CD4-positive, CD25-positive, alpha-beta regulatory T cell (primary cell): ENCODE measurements at regions not wholly inside any gene's neighbourhood (a gene's known extent, or its start where the extent isn't known, plus 50 kb on each side); places are given as distances from the start of the nearest gene placed in this dataset.

Experiments used
- ATAC-seq, 2 donors: fragments of 150-1000 bp; cut with Tn5 transposase; one replicate each; pipeline ENCODE4 v1.10.0; 2021; ENCODE audit warnings: low read depth in 2 of 2, moderate number of reproducible peaks in 2 of 2, moderate library complexity in 1 of 2
- DNase-seq, 3 donors: peaks; one replicate each; pipeline versions ENCODE4 v3.0.0 to v3.0.0-alpha.2; 2012 to 2022; ENCODE audit warnings: mixed read lengths in 1 of 3
- H3K27ac ChIP-seq: one replicate; pipeline ENCODE4 v1.7.0; 2013; ENCODE audit warnings: mild to moderate bottlenecking, low read length; ENCODE audit not compliant: insufficient read depth, poor library complexity, severe bottlenecking
- H3K27me3 ChIP-seq: one replicate; pipeline ENCODE4 v1.7.0; 2013; ENCODE audit warnings: low read length; ENCODE audit not compliant: control insufficient read depth, insufficient read depth
- H3K36me3 ChIP-seq: one replicate; pipeline ENCODE4 v1.7.0; 2013; ENCODE audit warnings: mild to moderate bottlenecking, low read length, moderate library complexity; ENCODE audit not compliant: control insufficient read depth, insufficient read depth
- H3K4me1 ChIP-seq: 2 replicates; pipeline ENCODE4 v1.7.0; 2013; ENCODE audit warnings: mild to moderate bottlenecking, low read length; ENCODE audit not compliant: insufficient read depth, control insufficient read depth, poor library complexity, severe bottlenecking
- H3K4me3 ChIP-seq: one replicate; pipeline ENCODE4 v1.7.0; 2013; ENCODE audit warnings: low read depth, mild to moderate bottlenecking, low read length, moderate library complexity
- H3K9me3 ChIP-seq, 2 experiments: 1 replicate in 1 of 2; 2 replicates in 1 of 2; pipeline ENCODE4 v1.7.0; 2013; ENCODE audit warnings: low read length in 2 of 2, mild to moderate bottlenecking in 1 of 2, moderate library complexity in 1 of 2; ENCODE audit not compliant: control insufficient read depth in 2 of 2
- H3K27ac Mint-ChIP-seq, 3 donors: one replicate each; pipeline ENCODE4 v1.8.0; 2020 to 2022; ENCODE audit warnings: mild to moderate bottlenecking in 3 of 3, mixed read lengths in 3 of 3, moderate library complexity in 2 of 3
- H3K27me3 Mint-ChIP-seq: one replicate; pipeline ENCODE4 v1.8.0; 2022; ENCODE audit warnings: mild to moderate bottlenecking, mixed read lengths
- H3K36me3 Mint-ChIP-seq: one replicate; pipeline ENCODE4 v1.8.0; 2020; ENCODE audit warnings: mixed read lengths
- H3K4me1 Mint-ChIP-seq, 4 donors: one replicate each; pipeline ENCODE4 v1.8.0; 2020 to 2022; ENCODE audit warnings: mixed read lengths in 4 of 4, mild to moderate bottlenecking in 1 of 4
- H3K4me3 Mint-ChIP-seq, 4 donors: one replicate each; pipeline ENCODE4 v1.8.0; 2020 to 2022; ENCODE audit warnings: mild to moderate bottlenecking in 4 of 4, mixed read lengths in 4 of 4, moderate library complexity in 3 of 4
- H3K9me3 Mint-ChIP-seq, 7 donors: one replicate each; pipeline ENCODE4 v1.8.0; 2020 to 2022; ENCODE audit warnings: mixed read lengths in 7 of 7, mild to moderate bottlenecking in 3 of 7, moderate library complexity in 2 of 7

DNA sequence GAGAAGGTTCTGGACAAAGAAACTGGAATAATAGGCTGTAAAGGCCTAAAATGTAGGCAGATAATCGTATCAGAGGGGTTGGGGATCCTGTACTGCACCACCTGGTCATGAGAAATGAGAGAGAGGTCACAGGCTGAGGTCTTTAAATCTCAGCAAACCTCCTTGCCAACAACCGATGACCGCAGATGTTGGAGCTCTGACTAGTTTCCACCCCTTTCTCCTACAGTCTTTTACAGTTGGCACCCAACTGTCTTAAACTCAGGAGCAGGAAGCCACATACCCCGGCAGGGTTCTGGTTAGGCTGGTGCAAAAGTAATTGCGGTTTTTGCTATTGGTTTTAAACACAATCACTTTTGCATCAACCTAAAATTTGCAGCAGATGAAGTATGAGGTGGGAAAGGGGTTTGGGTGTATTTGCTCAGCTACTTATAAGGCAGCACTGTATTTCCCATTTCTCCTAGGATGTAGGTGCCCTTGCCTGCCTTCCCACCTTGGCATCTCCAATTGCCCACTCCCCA, 261.8 kb upstream of the MYOCD start:
- Histone ChIP-seq H3K4me1 (no peaks in the 10 kb centered on the region), H3K27ac (no peak overlapping the region), H3K36me3 (no peaks in the 10 kb centered on the region), H3K27me3 (no peaks in the 10 kb centered on the region), H3K9me3 (no peaks in the 10 kb centered on the region), H3K4me3 (no peak overlapping the region)
- no peaks in the 10 kb centered on the region for H3K36me3 Mint-ChIP-seq
- H3K27ac Mint-ChIP-seq = no peak overlapping the region
- no peak for DNase-seq
- no peaks in the 10 kb centered on the region for H3K27me3 Mint-ChIP-seq
- H3K4me3 Mint-ChIP-seq = no peak overlapping the region
- ATAC-seq = no peak
- H3K9me3 Mint-ChIP-seq = peaks cover 0 to 3% (median under 1%) of the 10 kb centered on the region in 7 donors
- no peaks in the 10 kb centered on the region for H3K4me1 Mint-ChIP-seq

DNA sequence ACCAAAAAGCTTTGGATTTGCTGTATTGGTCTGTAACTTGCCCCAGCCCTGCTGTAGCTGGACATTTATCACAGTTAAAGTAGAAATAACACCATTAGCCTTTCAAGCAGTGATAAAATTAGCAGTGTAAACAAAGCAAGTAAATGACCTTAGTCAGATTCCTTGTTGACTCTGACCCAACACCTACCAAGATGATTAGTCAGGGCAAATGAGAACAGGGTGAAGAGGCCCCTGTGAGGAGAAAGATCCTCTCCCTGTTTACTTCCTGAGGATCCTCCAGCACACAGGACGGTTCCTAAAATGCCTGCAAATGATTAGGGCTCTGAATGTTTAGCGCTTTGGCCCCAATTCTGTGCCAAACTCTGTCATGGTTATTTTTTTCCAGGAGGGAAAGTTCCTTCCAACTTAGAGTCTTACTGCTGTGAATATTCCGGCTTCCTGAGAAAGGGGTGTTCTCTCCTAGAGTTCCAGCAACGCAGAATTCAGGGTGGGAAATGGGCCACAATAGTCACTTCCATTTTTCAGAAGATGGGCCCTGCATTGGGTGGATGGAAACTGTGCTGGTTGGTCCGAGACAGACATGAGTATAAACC, 259.0 kb upstream of the MYOCD start:
- ATAC-seq (no peak), DNase-seq (no peak)
- no peak overlapping the region for H3K27ac Mint-ChIP-seq
- no peaks in the 10 kb centered on the region for H3K36me3 ChIP-seq
- no peaks in the 10 kb centered on the region for H3K36me3 Mint-ChIP-seq
- no peaks in the 10 kb centered on the region for H3K4me1 ChIP-seq
- no peaks in the 10 kb centered on the region for H3K27me3 ChIP-seq
- H3K9me3 ChIP-seq = no peaks in the 10 kb centered on the region
- H3K4me3 ChIP-seq = no peak overlapping the region
- H3K4me3 Mint-ChIP-seq = no peak overlapping the region
- peaks cover 0 to 12% (median 2%) of the 10 kb centered on the region in 7 donors for H3K9me3 Mint-ChIP-seq
- H3K27ac ChIP-seq = no peak overlapping the region
- H3K4me1 Mint-ChIP-seq = no peaks in the 10 kb centered on the region
- no peaks in the 10 kb centered on the region for H3K27me3 Mint-ChIP-seq

DNA sequence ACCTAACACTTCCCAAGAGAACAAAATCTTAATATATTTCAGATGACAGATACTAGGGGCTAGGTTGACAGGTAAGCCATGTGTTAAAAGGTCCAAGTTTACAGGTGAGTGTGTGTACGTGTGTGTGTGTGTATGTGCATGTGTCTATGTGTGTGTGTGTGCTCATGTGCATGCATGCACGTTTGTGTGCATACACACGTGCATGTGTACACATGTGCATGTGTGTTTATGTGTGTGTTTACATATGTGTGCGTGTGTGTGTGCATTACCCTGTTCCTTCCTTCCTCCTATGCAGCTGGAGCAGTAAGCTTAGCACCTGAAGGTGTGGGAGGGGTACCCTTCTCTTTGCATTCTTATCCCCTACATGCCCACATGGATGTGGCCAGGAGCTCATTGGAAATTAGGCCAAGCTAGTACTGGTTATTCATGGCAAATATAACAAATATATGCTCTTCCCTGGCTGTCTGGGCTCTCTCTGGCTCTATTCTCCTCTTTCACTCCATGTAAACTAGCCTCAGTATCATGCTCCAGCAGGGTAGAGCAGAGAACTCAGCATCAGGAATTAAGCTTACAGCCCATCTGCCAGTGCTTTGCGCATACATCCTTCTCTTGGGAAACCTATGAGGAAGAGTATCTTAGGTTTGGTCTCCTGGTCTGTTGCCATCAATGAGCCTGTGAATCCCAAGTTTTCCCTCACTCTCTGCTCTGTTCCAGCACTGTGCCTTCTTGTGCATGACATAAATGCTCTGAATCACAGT, 258.0 kb upstream of the MYOCD start:
- no peak overlapping the region for H3K4me3 ChIP-seq
- H3K36me3 Mint-ChIP-seq = no peaks in the 10 kb centered on the region
- H3K27me3 Mint-ChIP-seq = no peaks in the 10 kb centered on the region
- no peak overlapping the region for H3K27ac ChIP-seq
- no peaks in the 10 kb centered on the region for H3K4me1 Mint-ChIP-seq
- ATAC-seq = no peak
- no peaks in the 10 kb centered on the region for H3K27me3 ChIP-seq
- no peak for DNase-seq
- no peak overlapping the region for H3K27ac Mint-ChIP-seq
- H3K9me3 ChIP-seq = no peaks in the 10 kb centered on the region
- H3K4me3 Mint-ChIP-seq = no peak overlapping the region
- H3K36me3 ChIP-seq = no peaks in the 10 kb centered on the region
- no peaks in the 10 kb centered on the region for H3K4me1 ChIP-seq
- H3K9me3 Mint-ChIP-seq = peaks cover 0 to 12% (median 3%) of the 10 kb centered on the region in 7 donors

DNA sequence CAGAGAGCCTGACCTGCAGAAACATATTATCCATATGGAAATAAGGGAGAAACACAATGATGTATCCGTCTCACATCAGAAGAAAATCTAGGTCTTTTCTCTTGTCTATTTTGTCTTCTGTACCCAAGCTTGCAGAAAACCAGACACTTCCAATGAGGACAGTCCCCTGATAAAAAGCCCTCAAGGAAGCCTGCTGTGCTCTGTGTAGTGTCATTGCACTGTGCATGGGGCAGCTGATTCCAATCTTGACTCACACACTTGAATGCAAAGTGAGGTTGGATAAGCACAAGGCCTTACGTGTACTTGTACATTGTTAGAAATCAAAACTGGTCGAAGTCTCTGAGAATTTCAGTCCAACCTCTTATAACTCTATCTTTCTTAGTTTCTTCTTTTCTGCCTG, 256.6 kb upstream of the MYOCD start:
- Histone ChIP-seq H3K4me3 (no peak overlapping the region), H3K9me3 (no peaks in the 10 kb centered on the region), H3K27ac (no peak overlapping the region), H3K36me3 (no peaks in the 10 kb centered on the region), H3K4me1 (no peaks in the 10 kb centered on the region), H3K27me3 (no peaks in the 10 kb centered on the region)
- peaks cover 0 to 14% (median 3%) of the 10 kb centered on the region in 7 donors for H3K9me3 Mint-ChIP-seq
- no peak for ATAC-seq
- no peak overlapping the region for H3K4me3 Mint-ChIP-seq
- DNase-seq = no peak
- H3K36me3 Mint-ChIP-seq = no peaks in the 10 kb centered on the region
- H3K27ac Mint-ChIP-seq = no peak overlapping the region
- H3K4me1 Mint-ChIP-seq = no peaks in the 10 kb centered on the region
- no peaks in the 10 kb centered on the region for H3K27me3 Mint-ChIP-seq

DNA sequence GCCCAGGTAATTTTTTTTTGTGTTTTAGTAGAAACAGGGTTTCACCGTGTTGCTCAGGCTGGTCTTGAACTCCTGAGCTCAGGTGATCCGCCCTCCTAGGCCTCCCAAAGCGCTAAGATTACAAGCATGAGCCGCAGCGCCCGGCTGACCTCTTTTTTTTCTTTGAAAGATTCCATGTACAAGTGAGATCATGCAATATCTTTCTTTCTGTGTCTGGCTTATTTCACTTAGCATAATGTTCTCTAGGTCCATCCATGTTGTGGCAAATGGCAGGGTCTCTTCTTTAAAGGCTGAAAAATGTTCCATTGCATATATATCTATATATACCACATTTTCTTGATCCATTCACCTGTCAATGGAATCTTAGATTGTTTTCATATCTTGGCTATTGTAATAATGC, 255.0 kb upstream of the MYOCD start:
- Histone ChIP-seq H3K36me3 (no peaks in the 10 kb centered on the region), H3K27ac (no peak overlapping the region), H3K9me3 (no peaks in the 10 kb centered on the region), H3K27me3 (no peaks in the 10 kb centered on the region), H3K4me1 (no peaks in the 10 kb centered on the region), H3K4me3 (no peak overlapping the region)
- Mint-ChIP-seq H3K27me3 (no peaks in the 10 kb centered on the region), H3K9me3 (peaks cover 1 to 18% (median 7%) of the 10 kb centered on the region in 7 donors), H3K4me3 (no peak overlapping the region), H3K4me1 (no peaks in the 10 kb centered on the region), H3K27ac (no peak overlapping the region), H3K36me3 (no peaks in the 10 kb centered on the region)
- ATAC-seq = no peak
- DNase-seq = no peak

DNA sequence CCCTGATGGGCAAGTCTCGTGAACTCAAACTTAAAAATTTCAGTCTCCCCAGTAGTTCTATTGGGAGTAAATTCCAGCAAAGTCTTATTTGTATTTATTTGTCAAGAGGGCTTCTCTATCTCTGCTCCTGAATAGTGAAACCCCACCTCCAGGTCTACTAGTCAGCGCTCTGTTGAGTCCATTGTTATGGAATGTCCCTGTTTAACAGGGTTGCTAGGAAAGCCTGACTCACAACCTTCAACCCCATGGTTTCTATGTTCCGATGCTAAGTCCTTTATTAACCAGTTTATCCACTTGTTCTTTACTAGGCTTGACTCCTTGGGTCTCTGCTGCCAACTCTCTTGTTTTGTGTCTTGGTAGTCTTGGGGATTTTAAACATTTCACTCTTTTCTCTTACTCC, 250.7 kb upstream of the MYOCD start:
- Mint-ChIP-seq H3K27me3 (no peaks in the 10 kb centered on the region), H3K4me3 (no peak overlapping the region), H3K27ac (no peak overlapping the region), H3K4me1 (no peaks in the 10 kb centered on the region), H3K9me3 (peaks cover 4 to 20% (median 12%) of the 10 kb centered on the region in 7 donors), H3K36me3 (no peaks in the 10 kb centered on the region)
- no peaks in the 10 kb centered on the region for H3K27me3 ChIP-seq
- DNase-seq (no peak), ATAC-seq (no peak)
- H3K9me3 ChIP-seq = no peaks in the 10 kb centered on the region
- H3K36me3 ChIP-seq = no peaks in the 10 kb centered on the region
- no peak overlapping the region for H3K4me3 ChIP-seq
- H3K4me1 ChIP-seq = no peaks in the 10 kb centered on the region
- no peak overlapping the region for H3K27ac ChIP-seq

DNA sequence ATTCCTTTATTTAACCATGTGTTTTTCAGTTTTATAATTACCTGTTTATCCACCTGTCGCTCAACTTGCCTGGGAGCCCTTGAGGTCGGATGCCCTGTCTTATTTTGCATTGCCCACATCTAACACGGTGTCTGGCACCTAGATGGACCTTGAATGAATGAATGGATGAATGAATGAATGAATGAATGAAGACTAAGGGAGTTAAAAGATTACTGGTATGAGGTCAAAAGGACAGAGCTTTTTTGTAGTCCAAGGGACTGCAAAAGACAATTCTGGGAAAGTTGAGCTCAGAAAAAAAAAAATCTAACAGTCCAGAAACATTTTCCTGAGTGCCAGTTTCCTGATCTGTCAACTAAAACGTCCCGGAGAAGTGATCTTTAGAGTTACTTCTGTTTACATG, 244.6 kb upstream of the MYOCD start:
- H3K4me1 ChIP-seq = no peaks in the 10 kb centered on the region
- no peaks in the 10 kb centered on the region for H3K27me3 ChIP-seq
- peaks cover 0 to 12% of the 10 kb centered on the region in 2 experiments for H3K9me3 ChIP-seq
- DNase-seq (no peak), ATAC-seq (no peak)
- H3K9me3 Mint-ChIP-seq = peaks cover 7 to 20% (median 9%) of the 10 kb centered on the region in 7 donors
- peaks cover 4% of the 10 kb centered on the region for H3K36me3 Mint-ChIP-seq
- no peak overlapping the region for H3K4me3 Mint-ChIP-seq
- H3K36me3 ChIP-seq = no peaks in the 10 kb centered on the region
- no peak overlapping the region for H3K27ac Mint-ChIP-seq
- no peak overlapping the region for H3K27ac ChIP-seq
- H3K27me3 Mint-ChIP-seq = no peaks in the 10 kb centered on the region
- no peak overlapping the region for H3K4me3 ChIP-seq
- H3K4me1 Mint-ChIP-seq = no peaks in the 10 kb centered on the region
